GM19452 (cell line): ENCODE measurements at regions not wholly inside any gene's neighbourhood (a gene's known extent, or its start where the extent isn't known, plus 50 kb on each side); places are given as distances from the start of the nearest gene placed in this dataset.

ENCODE experiments used
- ATAC-seq: cut with Tn5 transposase; IDR thresholded peaks from one replicate; pipeline ENCODE4 v1.9.1; 2021; ENCODE audit not compliant: unreplicated experiment

DNA sequence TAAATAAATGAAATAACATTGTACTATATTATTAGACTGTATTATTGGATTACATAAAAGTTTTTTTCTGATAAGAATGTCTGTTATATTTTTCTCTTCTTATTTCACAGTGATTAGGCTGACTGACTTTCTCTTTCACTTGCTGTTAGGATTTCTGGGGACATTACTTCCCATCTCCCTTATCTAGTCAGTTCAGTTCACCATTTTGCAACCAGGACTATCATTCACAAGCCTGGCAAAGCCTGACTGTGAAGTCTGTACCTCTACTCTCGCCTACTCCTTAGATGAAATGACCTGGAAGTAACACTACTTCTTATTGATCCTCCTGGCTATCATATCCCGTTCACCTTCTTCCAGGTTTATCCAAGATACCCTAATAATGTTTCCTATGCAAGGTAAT is 676.6 kb downstream of the USP25 start:
- no peak for ATAC-seq

DNA sequence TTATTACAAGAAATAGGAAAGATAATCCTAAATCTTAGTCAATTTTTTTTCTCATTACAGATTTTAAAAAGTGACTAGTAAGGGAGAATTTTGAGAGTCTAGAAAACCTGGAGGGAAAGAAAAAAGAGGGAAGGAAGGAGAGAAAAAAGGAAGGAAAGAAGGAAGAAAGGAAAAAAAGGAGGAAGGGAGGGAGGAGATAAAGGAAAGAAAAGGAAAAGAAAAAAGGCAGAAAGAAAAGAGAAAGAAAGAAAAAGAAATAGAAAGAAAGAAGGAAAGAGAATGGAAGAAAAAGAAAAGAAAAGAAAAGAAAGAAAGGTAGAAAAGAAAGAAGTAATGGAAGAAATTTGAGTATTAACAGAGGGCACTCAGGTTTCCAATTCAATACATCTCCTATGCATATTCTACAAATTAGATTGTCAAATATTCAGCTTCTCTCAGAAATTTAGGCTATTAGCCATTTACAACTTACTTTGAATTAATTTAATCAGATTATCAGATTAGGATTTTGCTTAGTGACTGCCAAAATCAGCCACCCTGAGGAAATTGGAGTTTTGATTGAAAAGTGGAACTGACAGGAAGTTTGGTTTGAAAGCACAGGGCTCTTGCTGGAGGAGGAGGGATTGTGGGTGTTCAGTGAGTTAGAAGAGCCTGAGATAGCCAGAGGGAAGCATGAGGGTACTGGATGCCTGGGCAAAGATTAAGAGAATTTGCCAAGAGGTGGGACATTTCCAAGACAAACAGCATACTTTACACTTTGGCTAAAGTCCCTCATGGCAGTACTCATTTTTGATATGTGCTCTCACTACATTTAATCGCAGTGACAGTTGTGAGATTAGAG is 677.8 kb downstream of the USP25 start:
- no peak for ATAC-seq

DNA sequence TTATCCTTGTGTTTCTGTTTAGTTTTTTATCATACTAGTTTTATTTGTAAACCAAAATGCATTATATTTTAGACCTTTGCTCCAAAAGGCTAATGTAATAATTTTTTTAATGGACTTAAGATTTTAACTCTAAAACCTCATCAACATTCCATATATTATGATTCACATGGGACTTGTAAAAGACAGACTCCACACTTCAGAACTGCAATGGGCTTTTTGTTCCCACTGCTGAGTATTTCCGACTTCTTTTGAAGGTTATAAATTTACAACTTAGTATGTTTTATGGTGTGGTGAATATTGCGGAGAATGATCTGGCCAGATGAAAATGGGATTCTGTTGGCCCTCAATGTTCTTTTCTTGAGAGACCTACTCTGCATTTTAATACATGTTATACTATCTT is 678.5 kb downstream of the USP25 start:
- ATAC-seq, result no peak

DNA sequence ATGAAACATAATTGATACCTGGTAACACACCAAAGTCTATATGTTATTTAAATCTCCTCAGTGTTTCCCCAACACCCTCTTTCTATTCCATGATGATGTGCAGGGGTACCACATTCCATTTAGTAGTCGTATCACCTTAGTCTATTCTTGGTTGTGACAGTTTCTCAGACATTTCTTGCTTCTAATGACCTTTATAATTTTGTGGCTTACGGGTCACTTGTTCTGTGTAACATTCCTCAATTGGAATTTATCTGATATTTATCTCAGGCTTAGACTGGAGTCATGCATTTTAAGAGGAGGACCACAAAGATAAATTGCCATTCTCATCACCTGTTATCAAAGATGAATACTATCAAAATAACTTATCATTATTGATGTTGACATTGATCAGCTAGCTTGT is 679.6 kb downstream of the USP25 start:
- no peak for ATAC-seq

DNA sequence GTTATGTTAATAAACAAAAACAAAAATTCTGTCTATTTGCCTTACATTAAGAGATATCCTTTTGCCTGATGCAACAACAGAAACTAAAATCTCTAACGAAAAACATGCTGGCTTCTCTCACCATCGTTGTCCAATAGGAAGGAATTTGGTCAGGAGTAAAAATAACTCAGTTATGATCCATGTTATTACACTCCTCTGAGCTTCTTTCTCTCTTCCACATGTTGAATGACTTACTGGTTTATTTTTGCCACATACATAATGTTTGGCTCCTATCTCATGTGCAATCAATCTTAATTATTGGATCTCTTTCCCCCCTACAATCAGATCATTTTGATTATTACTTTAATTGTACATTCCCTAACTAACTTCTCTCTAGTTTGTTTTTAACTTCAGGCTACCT is 688.4 kb downstream of the USP25 start:
- no peak for ATAC-seq

DNA sequence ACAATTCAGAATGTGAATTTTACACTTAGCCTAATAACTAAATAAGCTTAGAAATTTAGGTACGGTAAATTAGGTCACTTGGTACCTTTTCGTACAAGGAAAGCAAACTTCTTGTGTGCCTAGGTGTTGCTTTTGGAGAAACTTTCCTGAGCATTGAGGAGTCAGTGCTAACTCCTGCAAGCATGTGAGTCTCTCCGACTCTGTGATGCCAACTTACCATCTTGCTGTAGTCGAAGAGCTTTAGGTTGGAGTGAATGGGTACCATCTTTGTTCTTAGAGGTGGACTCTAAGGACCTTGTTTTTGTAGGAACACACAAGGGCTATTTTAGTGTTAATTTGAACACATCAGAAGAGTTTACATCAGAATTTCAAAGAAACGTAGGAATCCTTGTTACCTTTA is 688.9 kb downstream of the USP25 start:
- ATAC-seq, result no peak

DNA sequence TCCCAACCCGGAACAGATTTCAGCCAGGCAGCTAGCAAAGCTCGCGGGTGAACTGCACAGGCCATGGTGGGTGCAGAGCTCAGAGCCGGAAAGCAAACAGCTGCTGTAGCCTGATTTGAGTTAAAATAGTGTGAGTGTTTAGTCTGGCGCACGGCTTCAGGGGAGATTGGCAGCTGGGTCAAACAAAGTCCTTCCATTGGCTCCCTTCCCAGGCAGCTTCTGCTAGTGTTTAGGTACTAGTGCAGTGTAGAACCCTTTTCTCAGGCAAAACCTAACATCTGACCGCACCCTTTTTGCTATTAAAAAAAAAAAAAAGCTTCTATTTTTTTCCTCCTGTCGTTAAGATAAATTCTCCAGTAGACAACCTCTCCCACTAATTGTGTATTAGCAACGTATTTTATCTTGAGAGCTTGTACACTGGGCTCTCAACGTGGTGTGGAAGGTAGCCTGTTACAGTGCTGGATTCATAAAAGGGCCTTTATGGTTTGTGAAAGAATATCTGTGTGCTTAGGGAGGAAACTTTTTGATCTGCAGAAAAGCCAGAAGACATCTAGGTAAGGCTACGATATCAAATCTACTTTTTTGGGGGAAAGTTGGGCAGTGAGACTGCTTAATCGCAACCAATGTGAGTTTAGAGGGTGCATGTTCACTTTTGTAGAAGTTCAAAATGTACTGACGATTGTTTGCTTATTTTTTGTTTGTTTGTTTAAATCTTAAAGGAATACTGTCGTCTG is 689.6 kb downstream of the USP25 start:
- ATAC-seq, result no peak

DNA sequence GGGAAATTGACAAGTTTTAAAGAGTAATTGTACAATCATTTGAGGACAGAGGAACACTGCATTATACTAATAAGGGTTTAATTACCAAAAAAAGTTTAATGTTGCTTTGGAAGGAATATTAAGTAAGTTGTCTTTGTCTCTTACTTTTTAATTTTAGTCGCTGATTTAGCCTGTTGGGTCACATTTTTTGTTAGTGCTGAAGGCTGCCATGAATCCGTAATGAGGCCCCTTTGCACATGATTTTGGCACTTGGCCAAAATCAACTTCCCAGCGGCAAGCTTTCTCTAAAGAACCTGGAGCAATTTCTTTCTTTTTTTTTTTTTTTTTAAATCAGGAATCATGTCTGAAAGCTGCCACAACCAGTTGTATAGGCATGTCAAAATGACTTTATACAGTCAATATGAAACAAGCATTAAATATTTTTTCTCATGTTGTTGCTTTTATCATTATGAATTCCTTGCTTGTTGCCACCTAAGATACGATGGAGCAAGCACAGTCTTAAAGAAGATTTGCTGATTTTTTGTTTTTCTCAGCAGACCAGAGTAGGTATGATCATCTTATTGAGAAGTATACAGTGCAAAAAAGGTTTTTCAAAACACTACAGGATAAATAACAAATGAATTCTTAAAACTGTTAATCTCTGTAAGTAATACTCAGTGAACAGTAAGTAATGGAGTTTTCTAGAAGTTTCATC is 690.4 kb downstream of the USP25 start:
- no peak for ATAC-seq

DNA sequence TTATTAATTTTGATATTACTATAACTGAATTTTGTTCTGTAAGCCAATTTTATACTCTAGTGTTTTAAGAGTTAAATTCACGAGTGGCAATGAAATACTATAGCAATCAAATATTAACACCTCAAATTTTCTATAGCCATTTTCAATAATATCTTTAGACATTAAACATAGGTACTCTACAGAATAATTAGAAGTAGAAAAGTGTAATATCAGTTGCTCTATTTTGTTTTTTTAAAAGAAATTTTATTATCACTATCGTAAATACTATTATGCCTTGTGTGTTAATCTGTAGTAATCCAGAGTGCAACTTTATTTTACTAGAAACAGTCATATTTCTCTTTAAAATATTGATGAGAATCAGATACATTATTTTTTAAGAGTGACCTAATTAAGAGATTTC is 691.2 kb downstream of the USP25 start:
- ATAC-seq, result no peak

DNA sequence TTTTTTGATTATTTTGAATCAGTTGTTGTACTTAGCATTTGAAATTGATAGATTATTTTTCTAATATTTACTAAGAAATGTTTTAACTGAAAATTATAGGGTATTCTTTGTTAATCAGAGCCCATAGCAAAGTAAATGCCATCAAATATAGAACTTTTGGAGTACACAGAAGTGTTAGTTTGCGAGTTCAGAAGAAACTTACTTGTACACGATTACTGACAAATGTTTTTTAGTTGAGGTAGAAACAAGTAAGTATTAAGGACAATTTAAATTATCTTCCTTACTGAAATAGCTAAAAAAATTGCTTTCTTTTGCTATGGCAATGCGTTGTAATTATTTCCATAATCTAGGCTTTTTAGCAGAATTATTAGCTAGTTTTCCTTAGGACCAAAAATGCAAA is 692.2 kb downstream of the USP25 start:
- no peak for ATAC-seq

DNA sequence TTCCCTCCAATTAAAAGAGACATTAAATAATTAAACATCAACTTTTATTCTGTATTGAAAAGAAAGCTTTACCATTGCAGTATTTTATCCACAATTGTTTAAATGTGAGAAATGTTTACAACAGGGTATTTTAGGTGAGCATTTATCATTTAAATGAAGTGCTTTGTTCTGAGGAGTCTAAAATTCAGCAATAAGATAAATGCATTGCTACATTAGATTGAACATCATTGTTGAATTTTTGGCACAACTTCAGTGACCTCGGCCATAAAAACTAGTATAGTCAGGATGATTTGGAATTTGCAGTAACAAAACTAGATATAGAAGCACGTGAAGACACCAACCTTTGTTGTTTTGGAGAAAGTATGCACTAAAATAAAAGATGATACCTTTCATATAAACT is 692.9 kb downstream of the USP25 start:
- ATAC-seq, result no peak

DNA sequence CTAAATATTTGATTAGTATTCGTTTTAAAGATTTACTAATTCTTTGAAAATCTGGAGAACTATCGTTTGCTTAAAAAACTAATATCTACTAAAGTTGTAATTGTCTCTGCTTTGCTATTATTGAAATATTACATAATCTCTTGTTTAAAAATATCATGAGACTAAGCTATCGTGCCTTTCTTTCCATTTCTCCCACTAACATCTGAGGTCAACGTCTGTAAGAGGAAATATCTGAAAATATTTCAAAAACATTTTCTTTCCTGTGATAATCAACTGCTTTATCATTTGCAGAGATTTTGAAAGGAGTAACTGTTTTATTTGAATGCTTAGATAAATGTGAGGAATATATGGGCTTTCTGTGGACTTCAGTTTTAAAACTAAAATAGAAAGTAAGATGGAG is 694.1 kb downstream of the USP25 start:
- no peak for ATAC-seq

DNA sequence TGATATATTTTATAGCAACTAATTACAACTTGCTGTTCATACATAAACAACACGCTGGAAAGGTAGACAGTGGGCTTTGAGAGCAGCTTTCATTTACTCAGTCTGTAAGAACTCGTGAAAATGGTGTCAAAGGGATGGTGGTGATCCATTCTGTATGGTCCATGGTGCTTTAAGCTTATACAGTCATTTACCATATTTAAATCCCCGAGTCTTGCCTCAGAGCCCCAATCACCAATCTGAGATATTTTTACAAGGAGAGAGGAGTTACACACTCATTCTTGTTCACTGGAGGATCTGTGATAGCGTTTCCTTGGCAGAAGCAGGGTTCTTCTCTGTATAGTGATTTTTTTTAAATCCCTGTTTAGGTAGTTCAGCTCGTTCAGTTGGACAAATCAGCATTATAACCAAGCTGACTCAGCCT is 694.6 kb downstream of the USP25 start:
- no peak for ATAC-seq

DNA sequence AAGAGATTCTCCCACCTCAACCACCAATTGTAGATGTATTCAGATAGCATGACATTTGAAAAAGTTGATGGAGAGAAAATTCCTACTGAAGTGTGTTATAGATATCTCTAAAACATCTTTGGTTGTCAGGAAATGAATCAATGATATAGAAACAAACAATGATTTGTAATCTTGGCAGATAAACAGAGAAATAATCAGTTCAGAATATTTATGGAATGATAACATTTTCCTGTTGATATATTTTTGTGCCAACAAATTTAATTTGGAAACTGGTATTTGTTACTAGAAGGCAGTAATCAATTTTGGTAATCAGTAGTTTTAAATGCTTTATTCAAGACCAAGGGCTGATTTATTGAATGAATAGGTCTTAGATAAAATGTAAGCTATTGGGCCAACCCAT is 695.6 kb downstream of the USP25 start:
- ATAC-seq, result no peak

DNA sequence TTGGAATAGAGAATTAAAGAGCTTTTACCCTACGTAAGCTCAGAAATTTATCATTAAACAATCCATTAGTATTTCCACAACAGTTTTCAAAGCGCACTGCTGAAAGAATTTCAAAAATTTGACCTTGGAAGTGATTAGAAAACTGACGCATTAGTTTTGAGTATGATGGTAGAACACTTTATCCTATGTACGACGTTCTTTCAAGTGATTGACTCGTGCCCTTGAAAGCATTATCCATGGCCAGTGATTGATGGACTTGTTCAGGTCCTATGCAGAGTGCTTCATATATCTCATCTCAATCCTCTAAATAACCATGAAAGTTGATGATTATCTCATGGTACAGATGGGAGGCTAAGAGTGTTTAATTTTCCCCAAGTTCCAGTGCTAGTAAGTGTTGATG is 697.2 kb downstream of the USP25 start:
- no peak for ATAC-seq

DNA sequence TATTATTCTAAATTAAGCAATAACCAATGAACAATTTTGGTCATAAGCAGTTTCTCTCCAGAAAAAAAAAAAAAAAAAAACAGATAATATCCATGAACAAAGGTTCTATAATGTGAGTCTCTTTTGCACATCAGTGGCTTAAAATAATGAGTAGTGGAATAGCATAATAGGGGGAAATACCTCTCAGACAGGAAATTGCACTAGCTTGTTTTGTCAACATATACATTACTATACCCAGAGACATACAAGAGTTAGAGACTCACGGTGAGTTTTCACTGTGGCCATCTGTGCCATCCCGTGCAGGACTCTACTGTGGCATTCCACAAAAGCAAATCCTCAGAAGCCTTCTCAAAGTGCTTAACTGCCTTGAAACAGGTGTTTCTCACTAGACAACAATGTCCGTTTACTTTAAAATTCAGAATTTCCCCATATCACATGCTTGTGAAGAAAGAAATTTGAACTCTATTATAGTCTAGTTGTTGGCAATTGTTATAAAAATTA is 697.9 kb downstream of the USP25 start:
- ATAC-seq, result no peak

DNA sequence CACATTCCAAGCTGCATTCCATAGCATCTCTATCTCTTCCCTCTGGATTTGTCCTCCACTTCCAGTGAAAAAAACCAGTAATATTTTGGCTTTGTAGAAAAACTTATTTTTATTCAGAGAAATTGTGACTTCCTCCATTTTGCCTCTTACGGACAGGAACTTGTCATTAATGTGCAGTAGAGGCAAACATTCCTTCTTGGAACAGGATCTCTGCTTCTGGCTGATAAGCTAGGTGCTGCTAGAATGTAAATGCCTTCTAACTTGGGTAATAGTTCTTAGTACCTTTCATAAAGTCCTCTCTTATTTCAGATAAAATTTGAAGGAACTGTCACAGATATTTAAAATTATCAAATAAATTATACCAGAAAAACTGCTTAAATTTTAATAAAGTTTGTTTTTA is 707.8 kb downstream of the USP25 start:
- no peak for ATAC-seq

DNA sequence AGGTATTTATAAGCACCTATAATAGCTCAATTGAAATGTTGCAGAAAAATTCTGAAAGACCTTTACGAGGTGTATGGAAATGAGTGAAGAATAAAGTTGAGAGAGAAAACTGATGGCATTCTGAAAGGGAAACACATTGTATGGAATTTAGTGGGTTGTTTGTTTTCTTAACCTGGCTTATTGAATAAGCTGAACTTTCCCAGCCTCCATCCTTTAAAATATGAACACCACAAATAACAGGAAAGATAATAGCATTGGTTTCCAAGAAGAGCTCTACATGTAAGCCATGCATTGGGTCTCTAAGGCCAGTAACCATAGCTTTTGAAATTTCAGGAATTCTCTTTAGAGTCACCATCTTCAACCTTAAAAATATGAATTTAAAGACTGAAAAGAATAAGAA is 709.0 kb downstream of the USP25 start:
- ATAC-seq, result no peak

DNA sequence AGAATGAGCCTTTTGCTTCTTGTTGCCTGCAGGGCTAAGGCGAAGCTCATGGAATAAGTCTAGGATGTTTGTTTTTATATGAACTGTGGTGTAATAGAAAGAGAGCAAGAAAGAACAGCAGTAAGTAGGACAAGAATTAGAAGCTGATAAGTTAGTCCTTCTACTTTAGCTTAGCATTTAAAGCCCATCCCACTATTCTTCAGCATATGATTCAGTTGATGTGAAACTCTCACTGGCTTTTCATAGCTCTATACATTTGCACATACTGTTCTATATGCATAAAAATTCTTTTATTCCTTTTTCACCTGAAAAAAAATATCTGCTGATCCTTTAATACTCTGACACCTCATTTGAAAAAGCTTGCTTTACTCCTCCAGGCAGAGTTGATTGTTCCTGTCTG is 712.0 kb downstream of the USP25 start:
- no peak for ATAC-seq

DNA sequence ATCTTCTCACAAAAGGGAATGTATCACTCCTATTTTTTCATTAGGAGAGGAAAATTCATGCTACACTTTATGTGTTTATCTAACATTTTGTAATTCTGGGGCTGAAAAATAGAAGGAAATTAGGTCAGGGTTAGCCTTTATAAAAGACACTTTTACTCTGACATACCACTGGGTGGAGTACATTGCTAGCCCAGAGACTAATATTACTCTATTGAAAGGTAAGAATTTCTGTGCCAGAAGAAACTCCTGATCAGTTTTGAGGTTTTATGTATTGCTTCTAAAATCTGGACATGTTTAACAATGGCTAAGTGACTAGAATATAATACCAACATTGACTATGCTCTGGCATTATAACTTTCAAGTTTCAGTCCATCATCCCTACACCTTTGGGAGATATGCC is 724.6 kb downstream of the USP25 start:
- ATAC-seq, result no peak

DNA sequence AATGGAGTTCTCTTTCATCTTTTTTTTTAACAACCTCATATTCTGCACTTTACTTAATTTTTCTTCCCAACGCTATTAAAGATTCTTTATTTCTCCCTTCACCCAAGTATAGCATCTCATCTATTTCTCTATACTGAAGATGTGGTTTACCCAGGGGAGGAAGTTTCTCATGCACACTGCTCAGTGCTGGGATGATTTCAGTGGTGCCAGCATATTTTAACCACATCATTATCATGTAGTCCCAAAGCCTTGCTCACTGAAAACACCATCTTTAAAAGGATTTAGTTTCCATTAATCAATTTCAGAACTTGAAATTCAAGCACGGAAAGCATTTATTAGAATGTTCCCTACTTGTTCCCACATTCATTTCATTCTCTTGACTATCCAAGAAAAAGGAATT is 725.7 kb downstream of the USP25 start:
- ATAC-seq, result no peak

DNA sequence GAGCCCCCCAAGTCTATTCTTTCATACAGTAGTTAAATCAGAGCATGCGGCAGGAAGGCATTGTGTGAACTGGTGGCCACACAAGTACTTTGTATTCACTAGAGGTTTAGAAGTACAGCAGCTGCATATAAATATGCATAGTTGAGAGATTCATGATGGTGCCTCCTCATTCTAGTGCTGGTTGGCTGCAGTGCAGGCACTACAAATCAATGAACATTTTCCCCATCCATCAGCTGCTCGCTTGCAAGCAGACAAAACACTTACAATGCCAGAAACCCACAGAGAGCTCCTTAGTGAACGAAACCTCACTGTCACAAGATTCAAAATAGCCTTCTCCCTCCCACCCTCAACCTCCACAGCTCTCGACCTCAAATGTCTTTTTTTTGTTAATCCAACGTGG is 726.2 kb downstream of the USP25 start:
- ATAC-seq, result no peak
